ENCODE measurements at regions not wholly inside any gene's neighbourhood (a gene's known extent, or its start where the extent isn't known, plus 50 kb on each side); places are given as distances from the start of the nearest gene placed in this dataset.

DNA sequence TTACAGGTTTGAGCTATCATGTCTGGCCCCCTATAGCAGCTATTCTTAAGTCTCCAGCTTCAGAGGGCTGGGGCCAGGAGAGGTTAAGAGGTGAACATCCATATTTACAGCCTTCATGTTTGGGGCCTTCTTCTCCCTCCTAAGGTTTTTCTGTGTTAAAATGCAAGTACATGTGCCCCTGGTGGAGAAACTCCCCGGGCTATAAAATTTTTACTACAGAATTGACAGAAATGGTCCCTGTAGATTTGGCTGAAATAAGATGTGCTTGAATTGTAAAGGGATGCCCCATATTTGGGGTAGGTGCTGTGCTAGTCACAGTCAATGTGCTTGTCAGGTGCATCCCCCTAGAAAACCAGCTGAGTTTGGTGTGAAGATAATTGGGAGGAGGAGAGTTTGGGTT, 263.3 kb upstream of the CXCR4 start:
- H3K4me3 Mint-ChIP-seq: peak overlapping the region; percentile 52 to 66
- ATAC-seq (replicated peaks) (no peak), DNase-seq (no peak)
- H3K36me3 Mint-ChIP-seq (ENCODE audit: insufficient read depth): peaks cover 11% of the 10 kb centered on the region
- H3K27me3 Mint-ChIP-seq: no peaks in the 10 kb centered on the region
- peaks cover 30 to 44% of the 10 kb centered on the region in 2 donors for H3K4me1 Mint-ChIP-seq (ENCODE audit: low read depth in 2 of 2)
- no peaks in the 10 kb centered on the region for H3K9me3 Mint-ChIP-seq
- H3K27ac Mint-ChIP-seq: peak overlapping the region; percentile 87 to 90

DNA sequence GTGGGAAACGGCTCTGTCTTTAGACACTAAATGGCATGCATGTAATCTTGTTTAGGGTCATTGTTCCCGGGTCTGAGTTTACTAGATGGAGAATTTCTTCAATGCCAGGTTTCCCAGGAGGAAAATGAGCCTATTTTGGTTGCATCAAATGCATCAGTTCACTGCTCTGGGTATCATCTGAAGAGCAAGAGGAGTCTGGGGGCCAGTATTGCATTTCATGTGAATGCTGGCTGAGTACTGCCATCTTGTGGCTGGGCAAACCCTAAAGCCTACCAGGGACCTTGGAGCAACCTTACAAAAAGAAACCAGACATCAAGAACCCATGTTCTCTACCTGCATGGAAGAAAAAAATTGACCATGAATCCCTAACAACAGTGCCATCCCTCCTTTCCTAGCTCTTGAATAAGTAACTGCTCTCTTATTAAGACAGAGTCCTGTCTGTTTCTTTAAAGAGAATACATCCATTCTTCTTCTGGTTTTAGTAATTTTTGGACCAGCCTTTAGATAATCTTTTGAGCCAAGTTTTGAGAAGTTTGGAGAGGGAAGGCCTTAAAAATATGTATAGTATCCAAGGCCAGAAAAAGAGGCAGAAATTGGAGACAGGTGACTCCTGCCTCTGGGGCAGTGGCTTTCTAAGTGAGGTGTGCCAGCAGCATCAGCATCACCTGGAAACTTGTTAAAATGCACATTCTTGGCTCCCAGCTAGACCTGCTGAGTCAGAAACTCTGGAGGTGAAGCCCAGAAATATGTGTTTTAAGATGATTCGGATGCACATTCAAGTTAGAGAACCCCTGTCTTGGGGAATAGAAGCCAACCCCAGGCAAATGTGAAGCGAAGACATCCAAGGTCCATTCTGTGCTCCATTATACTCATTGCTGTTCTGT, 261.0 kb upstream of the CXCR4 start:
- H3K27ac Mint-ChIP-seq: no peak overlapping the region
- DNase-seq (peak; percentile 70 to 74 (median 71)), ATAC-seq (replicated peaks) (peak; percentile 51)
- H3K9me3 Mint-ChIP-seq: no peaks in the 10 kb centered on the region
- no peak overlapping the region for H3K4me3 Mint-ChIP-seq
- peaks cover 11% of the 10 kb centered on the region for H3K36me3 Mint-ChIP-seq (ENCODE audit: insufficient read depth)
- peaks cover 33 to 52% of the 10 kb centered on the region in 2 donors for H3K4me1 Mint-ChIP-seq (ENCODE audit: low read depth in 2 of 2)
- H3K27me3 Mint-ChIP-seq: no peaks in the 10 kb centered on the region

DNA sequence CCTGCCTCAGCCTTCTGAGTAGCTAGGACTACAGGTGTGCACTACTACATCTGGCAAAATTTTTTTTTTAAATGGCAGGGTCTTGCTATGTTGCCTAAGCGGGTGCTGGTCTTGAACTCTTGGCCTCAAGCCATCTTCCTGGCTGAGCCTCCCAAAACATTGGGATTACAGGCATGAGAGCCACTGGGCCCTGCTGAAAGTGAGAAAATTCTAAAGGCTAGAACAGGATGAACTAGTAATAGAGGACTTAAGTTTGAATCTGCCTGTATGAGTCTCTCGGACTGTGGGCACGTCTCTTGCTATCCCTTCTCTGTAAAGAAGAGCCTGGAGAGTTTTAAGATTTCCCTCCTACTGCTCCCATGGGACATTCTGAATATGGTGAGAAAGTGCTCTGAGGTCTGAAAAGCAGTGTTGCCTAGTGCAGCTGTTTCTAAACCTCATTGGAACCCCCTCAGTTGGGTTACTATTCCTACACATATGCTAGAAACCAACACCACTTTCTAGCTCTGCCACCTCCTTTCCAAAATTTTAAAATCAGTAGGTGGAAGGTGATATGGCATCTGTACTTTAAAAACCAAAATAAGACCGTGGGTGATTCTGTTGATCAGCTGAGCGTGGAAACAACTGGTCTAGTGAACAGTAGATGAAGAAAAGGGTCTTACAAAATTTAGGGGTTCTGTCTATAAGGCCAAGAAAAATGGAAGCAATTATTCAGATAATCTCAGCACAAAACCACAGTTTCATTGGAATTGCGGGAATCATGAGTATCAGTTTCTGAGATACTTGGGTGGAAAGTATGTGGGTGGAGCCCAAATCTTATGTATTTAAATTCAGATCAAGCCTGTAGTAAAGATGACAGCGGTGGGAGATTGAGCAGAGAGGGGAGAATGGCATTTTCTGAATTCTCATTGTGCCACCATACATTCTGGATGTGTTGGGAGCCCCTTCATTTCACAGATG, 259.8 kb upstream of the CXCR4 start:
- Mint-ChIP-seq H3K4me3 (no peak overlapping the region), H3K4me1 (ENCODE audit: low read depth in 2 of 2) (peaks cover 30 to 40% of the 10 kb centered on the region in 2 donors), H3K27ac (peak overlapping the region; percentile 90 to 97), H3K9me3 (no peaks in the 10 kb centered on the region), H3K27me3 (no peaks in the 10 kb centered on the region), H3K36me3 (ENCODE audit: insufficient read depth) (peaks cover 11% of the 10 kb centered on the region)
- no peak for DNase-seq
- ATAC-seq (replicated peaks): no peak

DNA sequence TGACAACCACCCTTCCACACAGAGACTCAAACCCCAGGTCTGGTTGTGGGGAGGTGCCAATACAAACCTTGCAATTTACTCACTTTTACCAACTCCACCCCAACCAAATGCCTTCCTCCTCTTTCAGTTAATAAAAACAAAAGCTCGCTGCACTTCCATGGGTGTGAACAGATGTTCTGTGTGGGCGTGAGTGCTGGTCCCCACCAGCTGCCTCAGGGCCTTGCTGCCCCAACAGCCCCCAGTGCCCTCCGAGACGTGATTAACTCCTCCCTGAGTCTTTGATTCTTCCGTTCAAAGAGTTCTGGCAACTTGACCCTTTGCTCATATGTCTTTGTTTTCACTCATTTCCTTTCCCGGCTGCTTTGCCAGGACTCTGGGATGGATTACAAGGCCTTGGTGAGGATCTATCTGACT, 258.9 kb upstream of the CXCR4 start:
- ATAC-seq (replicated peaks): peak; percentile 18

DNA sequence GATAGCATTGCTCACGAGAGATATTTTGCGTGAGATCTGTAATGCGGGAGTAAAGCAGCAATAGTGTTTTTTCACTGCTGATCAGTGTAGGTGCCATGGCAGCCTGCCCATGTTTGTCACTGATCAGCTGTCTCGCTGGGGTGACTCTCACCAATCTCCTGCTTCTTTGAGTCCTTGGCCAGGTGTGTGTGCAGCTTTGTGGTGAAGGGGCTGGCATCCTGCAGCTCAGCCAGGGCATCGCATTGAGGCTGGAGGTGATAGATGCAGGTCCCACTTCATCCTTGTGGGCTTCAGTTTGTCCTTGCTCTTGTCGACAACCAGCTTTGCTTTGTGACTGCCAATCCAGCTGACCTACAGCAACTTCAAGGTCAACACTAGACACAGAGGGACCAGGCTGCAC, 258.3 kb upstream of the CXCR4 start:
- no peaks in the 10 kb centered on the region for H3K9me3 Mint-ChIP-seq
- no peaks in the 10 kb centered on the region for H3K36me3 Mint-ChIP-seq (ENCODE audit: insufficient read depth)
- peak overlapping the region in 1 of 2 donors; percentile 50 for H3K4me3 Mint-ChIP-seq
- peaks cover 15 to 26% of the 10 kb centered on the region in 2 donors for H3K4me1 Mint-ChIP-seq (ENCODE audit: low read depth in 2 of 2)
- H3K27me3 Mint-ChIP-seq: no peaks in the 10 kb centered on the region
- peak overlapping the region; percentile 90 to 97 for H3K27ac Mint-ChIP-seq
- ATAC-seq (replicated peaks): no peak
- DNase-seq: no peak

More for the DNA sequence above, 258.9 kb upstream of the CXCR4 start:
- DNase-seq: no peak
- no peaks in the 10 kb centered on the region for H3K27me3 Mint-ChIP-seq
- peaks cover 3% of the 10 kb centered on the region for H3K36me3 Mint-ChIP-seq (ENCODE audit: insufficient read depth)
- H3K9me3 Mint-ChIP-seq: no peaks in the 10 kb centered on the region
- peak overlapping the region; percentile 90 to 97 for H3K27ac Mint-ChIP-seq
- peak overlapping the region in 1 of 2 donors; percentile 50 for H3K4me3 Mint-ChIP-seq
- peaks cover 21 to 32% of the 10 kb centered on the region in 2 donors for H3K4me1 Mint-ChIP-seq (ENCODE audit: low read depth in 2 of 2)

DNA sequence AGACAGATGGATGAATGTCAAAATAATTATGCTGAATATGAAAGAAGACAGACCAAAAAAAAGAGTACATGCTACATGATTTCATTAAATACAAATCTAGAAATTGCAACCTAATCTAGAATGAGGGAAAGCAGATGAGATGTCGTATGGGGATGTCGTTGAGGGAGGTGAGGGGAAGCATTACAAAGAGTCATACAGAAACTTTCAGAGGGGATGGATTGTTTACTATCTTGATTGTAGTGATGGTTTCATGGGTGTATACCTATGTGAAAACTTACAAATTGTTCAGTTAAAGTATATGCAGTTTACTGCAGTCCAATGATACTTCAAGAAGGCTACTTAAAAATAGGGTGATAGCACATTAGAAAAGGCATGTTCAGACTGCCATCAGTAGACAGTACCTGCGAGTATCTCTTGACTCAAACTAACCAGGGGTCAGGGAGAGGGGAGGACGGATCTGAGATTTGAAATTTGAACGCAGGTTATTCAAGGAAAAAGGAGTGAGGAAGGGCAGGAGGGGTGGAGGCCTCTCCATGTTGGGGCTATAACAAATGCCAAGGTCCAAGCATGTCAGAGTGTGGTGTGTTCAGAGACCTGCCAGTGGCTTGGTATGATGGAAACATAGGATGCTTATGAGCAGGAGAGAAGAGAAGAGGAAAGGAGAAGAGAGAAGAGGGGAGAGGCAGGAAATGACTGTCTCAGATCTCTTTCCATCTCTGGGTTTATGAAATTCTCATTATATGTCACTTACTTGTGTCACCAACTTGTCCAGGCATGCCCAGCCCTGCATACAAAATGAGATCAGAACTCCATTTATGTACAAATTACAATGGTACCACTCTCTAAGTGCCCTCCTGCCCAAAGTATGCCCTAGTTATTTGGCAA, 257.3 kb upstream of the CXCR4 start:
- H3K4me3 Mint-ChIP-seq: no peak overlapping the region
- H3K36me3 Mint-ChIP-seq (ENCODE audit: insufficient read depth): no peaks in the 10 kb centered on the region
- no peaks in the 10 kb centered on the region for H3K27me3 Mint-ChIP-seq
- no peaks in the 10 kb centered on the region for H3K9me3 Mint-ChIP-seq
- no peak for ATAC-seq (replicated peaks)
- DNase-seq: no peak
- H3K4me1 Mint-ChIP-seq (ENCODE audit: low read depth in 2 of 2): peaks cover 15 to 25% of the 10 kb centered on the region in 2 donors
- H3K27ac Mint-ChIP-seq: peak overlapping the region; percentile 38 to 97

DNA sequence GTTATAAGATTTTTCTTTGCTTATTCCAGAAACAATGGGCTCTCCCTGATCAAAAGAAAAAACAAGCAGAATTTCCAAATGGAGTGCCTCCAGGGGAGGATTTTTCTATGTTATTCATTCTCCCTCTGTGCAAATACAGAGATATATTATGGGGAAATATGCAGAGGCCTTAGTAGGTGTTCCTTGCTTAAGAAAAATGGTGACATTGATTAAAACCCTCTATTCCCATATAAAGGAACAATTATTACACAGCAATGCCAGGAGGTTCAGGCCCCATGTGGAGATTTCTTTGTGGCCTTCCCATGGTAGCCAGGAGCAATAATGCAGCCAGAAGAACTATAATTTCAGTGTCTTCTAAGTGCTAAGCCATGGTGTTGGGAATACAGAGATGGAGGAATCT, 255.9 kb upstream of the CXCR4 start:
- H3K27me3 Mint-ChIP-seq: no peaks in the 10 kb centered on the region
- H3K4me3 Mint-ChIP-seq: no peak overlapping the region
- H3K27ac Mint-ChIP-seq: no peak overlapping the region
- H3K9me3 Mint-ChIP-seq: no peaks in the 10 kb centered on the region
- peaks cover 18 to 25% of the 10 kb centered on the region in 2 donors for H3K4me1 Mint-ChIP-seq (ENCODE audit: low read depth in 2 of 2)
- ATAC-seq (replicated peaks) (no peak), DNase-seq (no peak)
- H3K36me3 Mint-ChIP-seq (ENCODE audit: insufficient read depth): no peaks in the 10 kb centered on the region

DNA sequence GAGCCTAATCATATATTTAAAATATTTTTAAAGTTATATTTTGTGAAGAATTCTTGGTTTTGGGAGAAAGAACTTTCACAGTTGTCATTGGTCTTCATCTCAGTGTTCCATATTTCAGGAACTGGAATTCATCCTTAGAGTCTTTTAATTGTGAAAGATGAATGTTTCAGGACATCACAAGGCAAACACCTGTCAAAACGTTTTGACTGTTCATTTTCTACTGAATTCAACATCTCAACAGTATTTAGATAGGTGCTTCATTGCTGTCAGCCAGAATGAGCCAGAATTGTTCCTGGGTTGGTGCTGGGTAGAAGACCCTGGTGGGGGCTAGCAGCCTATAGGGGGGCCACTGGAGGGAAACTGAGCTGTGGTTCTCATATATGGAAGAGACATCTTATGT, 255.1 kb upstream of the CXCR4 start:
- Mint-ChIP-seq H3K9me3 (no peaks in the 10 kb centered on the region), H3K27me3 (no peaks in the 10 kb centered on the region), H3K4me3 (no peak overlapping the region), H3K27ac (no peak overlapping the region), H3K4me1 (ENCODE audit: low read depth in 2 of 2) (peaks cover 18 to 25% of the 10 kb centered on the region in 2 donors), H3K36me3 (ENCODE audit: insufficient read depth) (no peaks in the 10 kb centered on the region)
- ATAC-seq (replicated peaks) (no peak), DNase-seq (no peak)

DNA sequence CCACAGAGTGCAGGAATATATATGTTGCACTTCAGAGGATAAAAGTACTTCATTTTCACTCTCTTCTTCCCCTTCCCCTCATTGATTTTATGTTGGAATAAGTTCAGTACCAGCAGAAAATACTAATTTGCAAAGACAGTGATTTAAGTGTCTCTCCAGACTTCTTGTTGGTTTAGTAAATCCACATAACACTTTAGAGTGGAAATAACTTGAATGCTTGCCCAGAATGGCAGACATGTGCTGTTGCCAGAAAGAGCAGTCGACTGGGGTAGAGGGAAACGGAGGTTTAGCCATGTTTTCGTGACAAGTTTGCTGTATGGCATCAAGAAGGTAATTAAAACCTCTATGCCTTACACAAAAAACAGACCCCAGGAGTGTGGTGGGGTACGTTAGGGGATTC, 246.0 kb upstream of the CXCR4 start:
- Mint-ChIP-seq H3K4me3 (no peak overlapping the region), H3K27ac (no peak overlapping the region), H3K27me3 (no peaks in the 10 kb centered on the region), H3K9me3 (no peaks in the 10 kb centered on the region), H3K36me3 (ENCODE audit: insufficient read depth) (no peaks in the 10 kb centered on the region), H3K4me1 (ENCODE audit: low read depth in 2 of 2) (peaks cover 16 to 17% of the 10 kb centered on the region in 2 donors)
- DNase-seq: no peak
- no peak for ATAC-seq (replicated peaks)

DNA sequence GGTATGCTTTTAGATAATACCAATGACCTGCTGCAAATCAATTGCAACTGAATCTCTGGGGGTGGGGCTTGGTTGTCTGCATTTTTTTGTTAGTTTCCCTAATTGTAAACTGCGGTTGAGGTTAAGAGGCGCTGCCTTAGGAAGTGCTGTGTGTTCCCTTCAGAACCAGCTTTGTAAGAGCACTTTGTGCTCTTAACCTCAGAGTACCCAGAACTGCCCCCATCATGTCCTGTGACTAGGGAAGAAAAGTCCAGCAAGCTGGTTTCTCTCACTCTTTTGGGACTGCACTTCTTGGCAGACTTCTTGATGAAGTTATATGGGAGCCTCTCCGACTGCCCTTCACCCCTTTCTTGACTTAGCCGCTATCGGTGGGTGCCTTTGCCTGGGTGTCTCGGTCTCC, 245.5 kb upstream of the CXCR4 start:
- DNase-seq: no peak
- Mint-ChIP-seq H3K27me3 (no peaks in the 10 kb centered on the region), H3K27ac (no peak overlapping the region), H3K4me3 (no peak overlapping the region), H3K36me3 (ENCODE audit: insufficient read depth) (no peaks in the 10 kb centered on the region), H3K4me1 (ENCODE audit: low read depth in 2 of 2) (peaks cover 16 to 17% of the 10 kb centered on the region in 2 donors), H3K9me3 (no peaks in the 10 kb centered on the region)
- ATAC-seq (replicated peaks): no peak

DNA sequence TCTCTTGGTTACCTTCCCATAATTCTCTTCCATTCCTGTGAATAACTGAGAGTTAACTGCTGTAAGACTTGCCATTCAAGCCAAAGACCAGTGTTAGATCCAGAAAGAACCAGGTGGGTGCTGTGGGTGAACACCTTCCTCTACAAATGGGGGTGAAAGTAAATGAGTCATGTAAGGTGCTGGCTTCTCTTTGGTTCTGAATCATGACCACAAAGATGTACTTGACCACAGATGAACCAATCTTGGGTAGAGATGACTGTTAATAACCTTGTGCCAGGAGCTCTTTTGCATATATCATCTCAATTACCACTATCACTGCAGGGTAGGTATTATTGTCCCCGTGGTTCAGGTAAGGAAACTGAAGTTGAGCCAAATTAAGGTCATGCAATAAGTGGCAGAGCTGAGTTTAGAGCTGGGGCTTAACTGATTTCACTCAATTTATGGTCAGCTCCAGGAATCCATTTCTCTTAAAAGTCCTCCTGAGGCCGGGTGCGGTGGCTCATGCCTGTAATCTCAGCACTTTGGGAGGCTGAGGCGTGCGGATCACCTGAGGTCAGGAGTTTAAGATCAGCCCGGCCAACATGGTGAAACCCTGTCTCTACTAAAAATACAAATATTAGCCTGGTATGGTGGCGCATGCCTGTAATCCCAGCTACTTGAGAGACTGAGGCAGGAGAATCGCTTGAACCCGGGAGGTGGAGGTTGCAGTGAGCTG, 244.9 kb upstream of the CXCR4 start:
- Mint-ChIP-seq H3K4me1 (ENCODE audit: low read depth in 2 of 2) (peaks cover 16 to 17% of the 10 kb centered on the region in 2 donors), H3K4me3 (no peak overlapping the region), H3K27ac (peak overlapping the region; percentile 2 to 47), H3K36me3 (ENCODE audit: insufficient read depth) (no peaks in the 10 kb centered on the region), H3K9me3 (no peaks in the 10 kb centered on the region), H3K27me3 (no peaks in the 10 kb centered on the region)
- ATAC-seq (replicated peaks): peak; percentile 93
- no peak for DNase-seq

DNA sequence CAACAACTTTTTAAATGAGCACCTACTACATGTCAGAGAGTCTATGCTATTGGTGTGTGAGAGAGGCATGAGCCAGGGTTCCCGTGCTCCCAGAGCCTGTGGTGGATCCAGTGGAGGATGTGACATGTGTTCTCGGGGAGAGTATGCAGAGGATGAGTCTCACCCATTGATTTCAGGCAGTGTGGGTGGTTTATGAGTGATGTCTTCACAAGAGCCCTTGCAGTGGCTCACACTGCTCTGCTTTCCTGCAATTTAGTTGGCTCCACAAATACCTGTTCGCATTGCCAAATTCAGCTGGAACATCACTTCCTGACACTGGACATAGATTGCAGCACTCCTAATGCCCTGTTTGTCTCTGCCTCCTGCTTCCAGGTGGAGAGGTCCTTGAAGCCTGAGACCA, 243.6 kb upstream of the CXCR4 start:
- H3K9me3 Mint-ChIP-seq: no peaks in the 10 kb centered on the region
- no peaks in the 10 kb centered on the region for H3K36me3 Mint-ChIP-seq (ENCODE audit: insufficient read depth)
- H3K27ac Mint-ChIP-seq: peak overlapping the region in 1 of 2 donors; percentile 62
- DNase-seq: no peak
- H3K27me3 Mint-ChIP-seq: no peaks in the 10 kb centered on the region
- ATAC-seq (replicated peaks): no peak
- H3K4me3 Mint-ChIP-seq: no peak overlapping the region
- peaks cover 16 to 17% of the 10 kb centered on the region in 2 donors for H3K4me1 Mint-ChIP-seq (ENCODE audit: low read depth in 2 of 2)
